NB4 (cell line): ENCODE measurements at regions not wholly inside any gene's neighbourhood (a gene's known extent, or its start where the extent isn't known, plus 50 kb on each side); places are given as distances from the start of the nearest gene placed in this dataset.

Experiments used
- DNase-seq: peaks from one replicate; pipeline ENCODE4 v3.0.0; 2010; ENCODE audit warnings: low read depth
- H3K4me3 ChIP-seq: one replicate; pipeline ENCODE4 v1.5.1; 2011; ENCODE audit warnings: mild to moderate bottlenecking, low read depth, low read length, moderate library complexity
- CTCF ChIP-seq: IDR thresholded peaks from one replicate; pipeline ENCODE4 v1.5.1; 2012; ENCODE audit warnings: low read depth, low read length
- MAX ChIP-seq: IDR thresholded peaks from 2 replicates; pipeline ENCODE4 v1.6.1; 2011; ENCODE audit warnings: low read depth, low read length
- MYC ChIP-seq: IDR thresholded peaks from 2 replicates; pipeline ENCODE4 v1.6.1; 2011; ENCODE audit warnings: low read depth, low read length
- POLR2A ChIP-seq: IDR thresholded peaks from 2 replicates; pipeline ENCODE4 v1.6.1; 2011; ENCODE audit warnings: mild to moderate bottlenecking; ENCODE audit not compliant: insufficient read length; ENCODE audit errors: extremely low read depth

GRCh38 chr6:132072831-132073230 lies 121.7 kb upstream of the CCN2 start:
- no peak for DNase-seq
- no peak overlapping the region for H3K4me3 ChIP-seq
- TF ChIP-seq MAX: no peak

- no peak overlapping the region for H3K4me3 ChIP-seq
- no peak for DNase-seq
- TF ChIP-seq POLR2A (no peak), MYC (no peak), MAX (no peak), CTCF (no peak)
Measured at GRCh38 chr6:132072271-132072670, 121.1 kb upstream of the CCN2 start.

GRCh38 chr6:132070356-132070755 lies 119.2 kb upstream of the CCN2 start:
- DNase-seq: no peak
- H3K4me3 ChIP-seq: no peak overlapping the region

GRCh38 chr6:132068766-132069165 lies 117.6 kb upstream of the CCN2 start:
- TF ChIP-seq POLR2A: no peak
- no peak for TF ChIP-seq MYC
- no peak for TF ChIP-seq CTCF
- no peak for TF ChIP-seq MAX
- no peak for DNase-seq
- no peak overlapping the region for H3K4me3 ChIP-seq

More at GRCh38 chr6:132070356-132070755, 119.2 kb upstream of the CCN2 start:
- TF ChIP-seq CTCF: no peak
- TF ChIP-seq MAX: no peak
- TF ChIP-seq POLR2A: no peak
- TF ChIP-seq MYC: no peak

DNA sequence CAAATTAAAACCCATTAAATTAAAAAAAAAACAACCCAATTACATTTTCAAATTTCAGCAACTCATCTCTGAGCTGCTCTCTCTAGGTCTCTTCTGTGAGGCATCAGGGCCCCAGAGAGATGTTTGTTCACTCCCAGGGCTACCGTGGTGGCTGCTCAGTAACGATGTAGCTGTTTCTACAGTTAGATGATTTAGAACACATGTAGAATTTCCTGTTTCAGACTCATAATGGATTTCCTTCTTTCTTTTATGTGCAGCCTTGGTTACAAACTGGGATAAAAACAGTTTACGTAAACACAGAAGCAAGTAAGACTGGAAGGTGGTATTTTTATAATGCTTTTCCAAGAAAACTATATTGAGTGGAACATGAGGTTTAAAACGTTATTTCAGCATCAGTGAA lies 116.1 kb upstream of the CCN2 start:
- H3K4me3 ChIP-seq: no peak overlapping the region
- TF ChIP-seq CTCF: no peak
- TF ChIP-seq MAX: no peak
- no peak for DNase-seq

- no peak for DNase-seq
- H3K4me3 ChIP-seq: no peak overlapping the region
- TF ChIP-seq CTCF: no peak
- TF ChIP-seq POLR2A: no peak
- no peak for TF ChIP-seq MAX
- no peak for TF ChIP-seq MYC
Measured at GRCh38 chr6:132065556-132065955, 114.4 kb upstream of the CCN2 start.
